Caco-2 (cell line): ENCODE measurements at regions not wholly inside any gene's neighbourhood (a gene's known extent, or its start where the extent isn't known, plus 50 kb on each side); places are given as distances from the start of the nearest gene placed in this dataset.

Experiments
- BruUV-seq: library from RNA; stranded (reverse); fragments of 400-500 nt; replicated peaks from 2 replicates; lab custom pipeline; 2021; lab: Mats Ljungman, UMichigan
- CTCF ChIA-PET: fragments of 300-600 bp; sonication (Branson Sonifier 250); formaldehyde crosslinking; loops from one replicate; lab custom pipeline; 2022; ENCODE audit warnings: antibody characterized with exemption; lab: Charles Lee
- POLR2A ChIA-PET: fragments of 300-600 bp; sonication (Branson Sonifier 250); formaldehyde crosslinking; loops from one replicate; lab custom pipeline; 2022; ENCODE audit warnings: antibody characterized with exemption; lab: Charles Lee
- DNase-seq, 2 experiments: peaks; one replicate each; pipeline versions ENCODE4 v3.0.0 to v3.0.0-alpha.2; 2020 to 2022
- H3K27me3 ChIP-seq: replicated peaks from 2 replicates; pipeline ENCODE4 v1.6.0; 2011; ENCODE audit warnings: low read length; ENCODE audit not compliant: control insufficient read depth, insufficient read depth
- H3K36me3 ChIP-seq: 2 replicates; pipeline ENCODE4 v1.5.1; 2011; ENCODE audit warnings: low read length; ENCODE audit not compliant: control insufficient read depth, insufficient read depth
- H3K4me1 ChIP-seq: fragments of 250-450 bp; sonication (Bioruptor Pico); 2 replicates; pipeline ENCODE4 v1.5.1; 2020; ENCODE audit warnings: mild to moderate bottlenecking
- H3K4me3 ChIP-seq: 2 replicates; pipeline ENCODE4 v1.5.1; 2011; ENCODE audit warnings: low read depth, mild to moderate bottlenecking, control low read depth, low read length
- H3K9me3 ChIP-seq: fragments of 250-450 bp; sonication (Bioruptor Pico); 2 replicates; pipeline ENCODE4 v1.5.1; 2020; ENCODE audit warnings: mild to moderate bottlenecking, moderate library complexity
- H3K27ac Mint-ChIP-seq: one replicate; pipeline ENCODE4 v1.8.0; 2022; ENCODE audit warnings: mixed read lengths; ENCODE audit not compliant: unreplicated experiment
- H3K27me3 Mint-ChIP-seq: one replicate; pipeline ENCODE4 v1.8.0; 2022; ENCODE audit warnings: mixed read lengths; ENCODE audit not compliant: insufficient read depth, unreplicated experiment
- H3K36me3 Mint-ChIP-seq: one replicate; pipeline ENCODE4 v1.8.0; 2022; ENCODE audit warnings: mild to moderate bottlenecking, mixed read lengths; ENCODE audit not compliant: insufficient read depth, unreplicated experiment
- H3K4me1 Mint-ChIP-seq: one replicate; pipeline ENCODE4 v1.8.0; 2022; ENCODE audit warnings: low read depth, mixed read lengths; ENCODE audit not compliant: unreplicated experiment
- H3K4me3 Mint-ChIP-seq: one replicate; pipeline ENCODE4 v1.8.0; 2022; ENCODE audit warnings: mild to moderate bottlenecking, moderate library complexity, mixed read lengths; ENCODE audit not compliant: unreplicated experiment
- H3K9me3 Mint-ChIP-seq: one replicate; pipeline ENCODE4 v1.8.0; 2022; ENCODE audit warnings: mixed read lengths; ENCODE audit not compliant: unreplicated experiment
- CTCF ChIP-seq, 2 experiments: fragments of 200-600 bp in 1 of 2; IDR thresholded peaks; 1 replicate in 1 of 2; 2 replicates in 1 of 2; pipeline versions ENCODE4 v1.5.1 to v1.8.0; 2011 to 2022; ENCODE audit warnings: antibody characterized with exemption in 1 of 2, control low read depth in 1 of 2, inconsistent platforms in 1 of 2, low read depth in 1 of 2, low read length in 1 of 2, mild to moderate bottlenecking in 1 of 2, moderate library complexity in 1 of 2; ENCODE audit not compliant: insufficient read depth in 1 of 2, severe bottlenecking in 1 of 2, unreplicated experiment in 1 of 2
- intact Hi-C: fragments of 100-400 bp; cut with micrococcal nuclease; formaldehyde crosslinking; loops from one replicate; pipeline ENCODE4 v1.10.0; 2022; ENCODE audit not compliant: unreplicated experiment

- peaks cover 25% of the 10 kb centered on the region for H3K27me3 Mint-ChIP-seq
- no peak for DNase-seq
- intact Hi-C loops = no loop called here
- ChIA-PET CTCF (no interaction called here), POLR2A (no interaction called here)
- H3K4me3 Mint-ChIP-seq = no peak overlapping the region
- H3K27me3 ChIP-seq = no peaks in the 10 kb centered on the region
- H3K9me3 ChIP-seq = no peaks in the 10 kb centered on the region
- no peak overlapping the region for H3K27ac Mint-ChIP-seq
- no peak for TF ChIP-seq CTCF (IDR thresholded peaks at IDR 0.05; ENCODE audit: insufficient read depth in 1 of 2, low read depth in 1 of 2, low read length in 1 of 2, severe bottlenecking in 1 of 2, unreplicated experiment in 1 of 2)
- H3K4me3 ChIP-seq = no peak overlapping the region
- no peaks in the 10 kb centered on the region for H3K36me3 ChIP-seq
- no peaks in the 10 kb centered on the region for H3K9me3 Mint-ChIP-seq
- no TSS peak for BruUV-seq
- no peaks in the 10 kb centered on the region for H3K4me1 Mint-ChIP-seq
- H3K36me3 Mint-ChIP-seq = no peaks in the 10 kb centered on the region
- no peaks in the 10 kb centered on the region for H3K4me1 ChIP-seq
Measured at GRCh38 chr10:20672741-20673140, 224.4 kb downstream of the NEBL start.

- DNase-seq = no peak
- H3K27ac Mint-ChIP-seq = no peak overlapping the region
- intact Hi-C loops = no loop called here
- H3K4me3 Mint-ChIP-seq = no peak overlapping the region
- no peaks in the 10 kb centered on the region for H3K36me3 ChIP-seq
- no peaks in the 10 kb centered on the region; the same call in 1 of the 2 replicates for H3K9me3 ChIP-seq
- no peak for TF ChIP-seq CTCF (IDR thresholded peaks at IDR 0.05; ENCODE audit: insufficient read depth in 1 of 2, low read depth in 1 of 2, low read length in 1 of 2, severe bottlenecking in 1 of 2, unreplicated experiment in 1 of 2)
- no peaks in the 10 kb centered on the region for H3K36me3 Mint-ChIP-seq
- no peaks in the 10 kb centered on the region for H3K4me1 ChIP-seq
- no TSS peak for BruUV-seq
- ChIA-PET POLR2A (no interaction called here), CTCF (no interaction called here)
- no peaks in the 10 kb centered on the region for H3K9me3 Mint-ChIP-seq
- H3K4me3 ChIP-seq = no peak overlapping the region
- peaks cover 27% of the 10 kb centered on the region for H3K27me3 Mint-ChIP-seq
- H3K27me3 ChIP-seq = no peaks in the 10 kb centered on the region
- H3K4me1 Mint-ChIP-seq = no peaks in the 10 kb centered on the region
Measured at GRCh38 chr10:20670579-20670978, 226.5 kb downstream of the NEBL start.

GRCh38 chr10:20668985-20669384, 228.1 kb downstream of the NEBL start:
- no peaks in the 10 kb centered on the region for H3K36me3 Mint-ChIP-seq
- Histone ChIP-seq H3K4me1 (no peaks in the 10 kb centered on the region), H3K4me3 (no peak overlapping the region), H3K27me3 (no peaks in the 10 kb centered on the region), H3K36me3 (no peaks in the 10 kb centered on the region), H3K9me3 (no peaks in the 10 kb centered on the region; the same call in 1 of the 2 replicates)
- ChIA-PET CTCF (no interaction called here), POLR2A (no interaction called here)
- no peak overlapping the region for H3K27ac Mint-ChIP-seq
- BruUV-seq = no TSS peak
- H3K4me1 Mint-ChIP-seq = no peaks in the 10 kb centered on the region
- no peak overlapping the region for H3K4me3 Mint-ChIP-seq
- intact Hi-C loops = no loop called here
- H3K9me3 Mint-ChIP-seq = no peaks in the 10 kb centered on the region
- peaks cover 21% of the 10 kb centered on the region for H3K27me3 Mint-ChIP-seq
- no peak for DNase-seq
- no peak for TF ChIP-seq CTCF (IDR thresholded peaks at IDR 0.05; ENCODE audit: insufficient read depth in 1 of 2, low read depth in 1 of 2, low read length in 1 of 2, severe bottlenecking in 1 of 2, unreplicated experiment in 1 of 2)
